ENCODE measurements at regions not wholly inside any gene's neighbourhood (a gene's known extent, or its start where the extent isn't known, plus 50 kb on each side); places are given as distances from the start of the nearest gene placed in this dataset.

DNA sequence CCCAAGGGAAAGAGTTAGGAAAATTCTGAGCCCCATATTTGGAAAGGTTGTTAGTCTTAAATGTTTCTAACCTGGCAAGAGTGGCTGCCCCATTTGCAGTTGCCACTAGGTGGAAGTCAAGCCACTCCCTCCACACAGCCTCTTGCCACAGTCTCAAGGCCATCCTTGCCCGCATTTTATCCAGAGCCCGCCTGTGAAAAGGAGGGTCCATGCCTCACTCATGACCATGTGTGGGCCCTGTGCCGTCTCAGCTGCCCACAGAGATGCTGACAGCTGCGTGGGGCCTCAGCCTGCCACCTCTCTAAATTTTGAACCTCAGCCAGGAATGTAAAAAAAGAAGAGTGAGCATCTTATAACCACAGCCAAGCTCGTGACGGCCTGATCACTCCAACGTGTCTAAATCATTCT lies 201.5 kb upstream of the FAM241A start:
- CTCF ChIA-PET, result interaction anchor here (0.7 to 6.0 kb wide), 9 partner anchors 9 to 118 kb away, joined by 3 to 75 read pairs (median 6); no protein-coding TSS in a partner anchor
- intact Hi-C loops (cut with micrococcal nuclease), result loop anchor here (1.0 kb wide), 2 partner anchors 88 to 117 kb away; no protein-coding TSS in a partner anchor
- POLR2A ChIA-PET, result interaction anchor here (1.1 kb wide), 1 partner anchor 15 kb away, joined by 4 read pairs; no protein-coding TSS in a partner anchor
- Histone ChIP-seq H3K4me3 (replicated peaks in 1 of 3; ENCODE audit: insufficient read depth in 1 of 3, low read depth in 1 of 3, low read length in 3 of 3) (no peak overlapping the region), H2AFZ (ENCODE audit: low read depth, low read length) (no peak overlapping the region), H4K20me1 (replicated peaks; ENCODE audit: control insufficient read depth, extremely low read depth, insufficient read depth, low read length) (no peaks in the 10 kb centered on the region), H3K9me1 (replicated peaks; ENCODE audit: control insufficient read depth, extremely low read depth, insufficient read depth, low read length) (no peaks in the 10 kb centered on the region), H3K36me3 (ENCODE audit: control insufficient read depth in 2 of 2, extremely low read depth in 1 of 2, insufficient read depth in 2 of 2, low read length in 2 of 2) (no peaks in the 10 kb centered on the region), H3K9ac (replicated peaks; ENCODE audit: extremely low read depth, insufficient read depth, low read length) (no peak overlapping the region), H3K27me3 (ENCODE audit: control insufficient read depth in 2 of 2, insufficient read depth in 2 of 2, low read length in 2 of 2) (peaks cover 2 to 3% of the 10 kb centered on the region in 2 experiments), H3K9me3 (replicated peaks; ENCODE audit: control insufficient read depth, insufficient read depth, low read length) (no peaks in the 10 kb centered on the region), H3K27ac (ENCODE audit: insufficient read depth, low read depth, low read length) (no peak overlapping the region), H3K4me1 (ENCODE audit: control insufficient read depth, extremely low read depth, insufficient read depth, low read length) (no peaks in the 10 kb centered on the region), H3K79me2 (ENCODE audit: control insufficient read depth, insufficient read depth, low read length) (no peaks in the 10 kb centered on the region), H3K4me2 (ENCODE audit: insufficient read depth, low read length) (no peak overlapping the region)
- dilution Hi-C loops (cut with MboI; ENCODE audit: extremely low pct_ligation_motif_present, low sequenced_read_pairs), result no loop called here
- no TSS peak for BruUV-seq (replicated peaks)
- TF ChIP-seq FOS (IDR thresholded peaks at IDR 0.05; ENCODE audit: borderline replicate concordance, insufficient read depth, low read length) (no peak), CTCF (IDR thresholded peaks at IDR 0.05; ENCODE audit: extremely low read depth in 1 of 2, insufficient read depth in 1 of 2, low read depth in 1 of 2, low read length in 2 of 2) (peak in 1 of 2 donors; percentile 41), MYC (IDR thresholded peaks at IDR 0.05; ENCODE audit: low read depth, low read length) (no peak), MAX (IDR thresholded peaks at IDR 0.05; ENCODE audit: insufficient read depth, insufficient read length) (no peak), JUN (IDR thresholded peaks at IDR 0.05; ENCODE audit: borderline replicate concordance, insufficient read depth, insufficient read length, low read depth) (no peak), POLR2A (IDR thresholded peaks at IDR 0.05; ENCODE audit: low read depth, low read length) (no peak)
- FAIRE-seq, result peak; percentile 24
- peak; percentile 30 for DNase-seq (ENCODE audit: low read depth, low spot score)

Data from endothelial cell of umbilical vein (primary cell).